Ishikawa (cell line): ENCODE measurements at regions not wholly inside any gene's neighbourhood (a gene's known extent, or its start where the extent isn't known, plus 50 kb on each side); places are given as distances from the start of the nearest gene placed in this dataset.

Experiments
- CEBPB ChIP-seq: IDR thresholded peaks from 2 replicates; pipeline ENCODE4 v1.6.1; 2012
- CREB1 ChIP-seq: IDR thresholded peaks from 2 replicates; pipeline ENCODE4 v1.6.1; 2012; ENCODE audit warnings: low read depth
- EGR1 ChIP-seq: IDR thresholded peaks from 2 replicates; pipeline ENCODE4 v1.6.1; 2012
- EP300 ChIP-seq: IDR thresholded peaks from 2 replicates; pipeline ENCODE4 v1.6.1; 2012; ENCODE audit warnings: borderline replicate concordance
- FOXM1 ChIP-seq: IDR thresholded peaks from 2 replicates; pipeline ENCODE4 v1.6.1; 2012; ENCODE audit warnings: low read depth, borderline replicate concordance
- NFIC ChIP-seq: IDR thresholded peaks from 2 replicates; pipeline ENCODE4 v1.6.1; 2012
- RAD21 ChIP-seq: IDR thresholded peaks from 2 replicates; pipeline ENCODE4 v1.6.1; 2012; ENCODE audit warnings: low read depth
- TAF1 ChIP-seq: IDR thresholded peaks from 2 replicates; pipeline ENCODE4 v1.6.1; 2012; ENCODE audit warnings: low read depth, mild to moderate bottlenecking
- TCF12 ChIP-seq: IDR thresholded peaks from 2 replicates; pipeline ENCODE4 v1.6.1; 2012; ENCODE audit warnings: low read depth
- TEAD4 ChIP-seq: IDR thresholded peaks from 2 replicates; pipeline ENCODE4 v1.6.1; 2012
- YY1 ChIP-seq: IDR thresholded peaks from 2 replicates; pipeline ENCODE4 v1.6.1; 2012; ENCODE audit warnings: low read depth
- ZBTB7A ChIP-seq: IDR thresholded peaks from 2 replicates; pipeline ENCODE4 v1.6.1; 2012; ENCODE audit warnings: low read depth
- TF ChIP-seq, protein P1 (sequence below): IDR thresholded peaks from 2 replicates; pipeline ENCODE4 v1.6.1; 2012
- TF ChIP-seq, protein P2 (sequence below): IDR thresholded peaks from 2 replicates; pipeline ENCODE4 v1.6.1; 2012; ENCODE audit warnings: low read depth, mild to moderate bottlenecking
- TF ChIP-seq, protein P3 (sequence below): IDR thresholded peaks from 2 replicates; pipeline ENCODE4 v1.6.1; 2012

DNA sequence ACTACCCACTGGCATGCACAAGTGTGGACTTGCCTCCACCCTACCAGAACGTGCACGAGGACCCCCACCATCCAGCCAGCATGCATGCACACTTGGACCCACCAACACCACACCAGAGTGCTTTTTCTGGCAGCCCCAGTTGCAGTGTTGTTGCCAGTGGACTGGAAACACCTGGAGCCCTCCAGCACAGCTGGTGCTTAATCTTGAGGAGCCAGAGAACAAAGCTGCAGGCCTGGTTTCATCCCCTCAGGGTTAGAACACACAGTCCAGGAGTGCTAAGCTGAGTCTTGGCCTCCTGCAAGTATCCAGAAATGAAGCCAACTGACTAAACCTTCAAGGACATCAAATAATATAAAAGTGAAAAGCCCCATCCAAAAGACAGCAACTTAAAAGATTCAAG is 888.0 kb downstream of the NTRK3 start:
- TF ChIP-seq EGR1 (no peak), ZBTB7A (no peak), TCF12 (no peak), EP300 (no peak), TEAD4 (no peak), YY1 (no peak), CREB1 (no peak), FOXM1 (no peak), TAF1 (no peak), CEBPB (no peak), RAD21 (no peak), NFIC (no peak)
- TF ChIP-seq, protein P1, sequence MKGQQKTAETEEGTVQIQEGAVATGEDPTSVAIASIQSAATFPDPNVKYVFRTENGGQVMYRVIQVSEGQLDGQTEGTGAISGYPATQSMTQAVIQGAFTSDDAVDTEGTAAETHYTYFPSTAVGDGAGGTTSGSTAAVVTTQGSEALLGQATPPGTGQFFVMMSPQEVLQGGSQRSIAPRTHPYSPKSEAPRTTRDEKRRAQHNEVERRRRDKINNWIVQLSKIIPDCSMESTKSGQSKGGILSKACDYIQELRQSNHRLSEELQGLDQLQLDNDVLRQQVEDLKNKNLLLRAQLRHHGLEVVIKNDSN, result no peak
- TF ChIP-seq, protein P2, sequence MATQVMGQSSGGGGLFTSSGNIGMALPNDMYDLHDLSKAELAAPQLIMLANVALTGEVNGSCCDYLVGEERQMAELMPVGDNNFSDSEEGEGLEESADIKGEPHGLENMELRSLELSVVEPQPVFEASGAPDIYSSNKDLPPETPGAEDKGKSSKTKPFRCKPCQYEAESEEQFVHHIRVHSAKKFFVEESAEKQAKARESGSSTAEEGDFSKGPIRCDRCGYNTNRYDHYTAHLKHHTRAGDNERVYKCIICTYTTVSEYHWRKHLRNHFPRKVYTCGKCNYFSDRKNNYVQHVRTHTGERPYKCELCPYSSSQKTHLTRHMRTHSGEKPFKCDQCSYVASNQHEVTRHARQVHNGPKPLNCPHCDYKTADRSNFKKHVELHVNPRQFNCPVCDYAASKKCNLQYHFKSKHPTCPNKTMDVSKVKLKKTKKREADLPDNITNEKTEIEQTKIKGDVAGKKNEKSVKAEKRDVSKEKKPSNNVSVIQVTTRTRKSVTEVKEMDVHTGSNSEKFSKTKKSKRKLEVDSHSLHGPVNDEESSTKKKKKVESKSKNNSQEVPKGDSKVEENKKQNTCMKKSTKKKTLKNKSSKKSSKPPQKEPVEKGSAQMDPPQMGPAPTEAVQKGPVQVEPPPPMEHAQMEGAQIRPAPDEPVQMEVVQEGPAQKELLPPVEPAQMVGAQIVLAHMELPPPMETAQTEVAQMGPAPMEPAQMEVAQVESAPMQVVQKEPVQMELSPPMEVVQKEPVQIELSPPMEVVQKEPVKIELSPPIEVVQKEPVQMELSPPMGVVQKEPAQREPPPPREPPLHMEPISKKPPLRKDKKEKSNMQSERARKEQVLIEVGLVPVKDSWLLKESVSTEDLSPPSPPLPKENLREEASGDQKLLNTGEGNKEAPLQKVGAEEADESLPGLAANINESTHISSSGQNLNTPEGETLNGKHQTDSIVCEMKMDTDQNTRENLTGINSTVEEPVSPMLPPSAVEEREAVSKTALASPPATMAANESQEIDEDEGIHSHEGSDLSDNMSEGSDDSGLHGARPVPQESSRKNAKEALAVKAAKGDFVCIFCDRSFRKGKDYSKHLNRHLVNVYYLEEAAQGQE, result no peak
- TF ChIP-seq, protein P3, sequence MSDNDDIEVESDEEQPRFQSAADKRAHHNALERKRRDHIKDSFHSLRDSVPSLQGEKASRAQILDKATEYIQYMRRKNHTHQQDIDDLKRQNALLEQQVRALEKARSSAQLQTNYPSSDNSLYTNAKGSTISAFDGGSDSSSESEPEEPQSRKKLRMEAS, result no peak

DNA sequence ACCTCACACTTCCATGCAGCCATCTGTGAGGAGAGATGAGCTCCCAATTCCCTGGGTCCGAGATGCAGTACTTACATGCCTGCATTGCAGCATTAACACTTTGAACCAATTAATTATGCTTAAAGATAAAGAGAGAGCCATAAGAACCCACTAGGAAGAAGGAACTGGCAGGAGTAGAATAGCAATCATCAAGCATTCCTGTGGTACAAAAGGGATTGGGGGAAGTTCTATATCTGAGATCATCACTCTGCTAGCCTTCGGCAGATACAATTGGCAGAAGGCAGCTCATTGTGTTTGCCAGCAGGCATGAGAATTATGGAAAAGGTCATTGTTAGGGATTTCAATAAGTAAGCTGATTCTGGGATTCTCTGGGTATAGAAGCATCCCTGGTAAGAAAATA is 891.4 kb downstream of the NTRK3 start:
- no peak for TF ChIP-seq NFIC
- TF ChIP-seq, protein P1, result no peak
- TF ChIP-seq RAD21, result no peak
- no peak for TF ChIP-seq ZBTB7A
- no peak for TF ChIP-seq FOXM1
- TF ChIP-seq EP300, result no peak
- TF ChIP-seq, protein P2, result no peak
- no peak for TF ChIP-seq CEBPB
- no peak for TF ChIP-seq TAF1
- no peak for TF ChIP-seq TEAD4
- no peak for TF ChIP-seq YY1
- TF ChIP-seq CREB1, result no peak

DNA sequence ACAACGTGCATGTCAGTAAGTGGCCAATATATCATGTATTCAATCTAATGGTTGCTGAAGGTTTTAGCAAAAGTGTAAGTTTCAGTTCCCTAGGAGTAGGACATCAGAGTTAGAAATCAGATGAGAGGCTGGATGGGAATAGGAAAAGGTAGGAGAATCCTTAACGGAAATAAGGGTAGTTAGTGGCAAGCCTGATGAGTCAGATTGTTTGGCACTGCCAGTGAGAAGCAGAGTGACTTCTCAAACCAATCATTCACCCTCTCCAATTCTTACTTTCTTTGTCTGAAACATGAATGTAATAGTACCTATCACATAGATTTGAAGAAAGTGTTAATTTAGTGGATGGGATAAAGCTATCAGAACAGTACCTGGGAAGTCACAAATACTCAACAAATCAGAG is 894.0 kb downstream of the NTRK3 start:
- TF ChIP-seq EP300 (no peak), TEAD4 (no peak), TAF1 (no peak), YY1 (no peak), RAD21 (no peak), EGR1 (no peak), CREB1 (no peak)
- TF ChIP-seq, protein P1, result no peak

DNA sequence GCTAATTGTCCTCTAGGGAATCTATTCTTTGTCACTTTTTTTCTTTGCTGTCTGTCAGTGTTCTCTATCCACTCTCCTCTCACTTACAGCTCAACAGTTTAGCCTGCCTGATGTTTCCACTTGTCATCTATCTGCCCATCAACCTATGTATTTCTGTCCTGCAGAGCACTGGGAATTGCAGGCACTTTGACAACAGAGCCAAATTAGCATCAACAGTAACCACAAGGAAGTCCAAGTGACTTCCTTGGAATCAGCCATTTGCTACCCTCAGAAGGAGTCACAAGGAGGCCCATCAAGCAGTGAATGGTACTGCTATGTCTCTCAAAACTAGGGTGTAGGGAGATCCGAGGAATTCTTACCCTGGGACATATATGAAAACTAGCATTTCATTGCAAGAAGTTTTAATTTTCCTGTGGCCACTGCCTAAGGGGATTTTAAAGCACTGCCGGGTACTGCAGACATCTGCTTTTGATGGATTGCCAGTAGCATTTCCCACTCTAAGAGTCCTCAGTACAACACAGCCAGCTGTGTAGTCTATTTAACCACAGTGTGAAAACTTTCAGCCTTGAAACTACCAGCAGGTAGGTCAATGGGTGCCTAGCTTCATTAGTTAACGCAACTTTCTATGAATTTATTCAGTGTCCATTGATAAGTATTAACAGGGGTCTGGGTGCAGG is 898.8 kb downstream of the NTRK3 start:
- no peak for TF ChIP-seq TCF12
- TF ChIP-seq TEAD4, result no peak
- TF ChIP-seq TAF1, result no peak
- TF ChIP-seq CEBPB, result no peak
- TF ChIP-seq EGR1, result no peak
- TF ChIP-seq EP300, result no peak
- TF ChIP-seq NFIC, result no peak
- TF ChIP-seq CREB1, result no peak
- TF ChIP-seq ZBTB7A, result no peak

DNA sequence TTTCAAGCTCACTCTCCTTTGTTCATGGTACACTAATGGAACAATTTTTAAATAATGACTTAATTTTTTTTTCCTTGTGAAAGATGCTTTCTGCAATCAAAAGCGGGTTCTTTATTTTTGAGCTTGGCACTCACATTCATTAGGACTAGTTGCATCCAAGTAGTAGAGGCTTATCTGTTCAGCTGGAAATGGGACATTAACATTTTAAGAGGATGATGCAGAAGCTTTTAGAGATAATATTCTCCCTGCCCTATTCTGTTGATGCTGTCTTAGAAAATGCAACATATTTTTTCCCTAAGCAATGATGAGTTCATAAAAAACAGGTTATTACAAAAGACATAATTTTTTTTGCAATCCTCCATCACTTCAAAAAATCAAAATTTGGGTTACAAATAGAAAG is 900.6 kb downstream of the NTRK3 start:
- TF ChIP-seq, protein P1, result no peak
- TF ChIP-seq NFIC (no peak), FOXM1 (no peak), TAF1 (no peak), TEAD4 (no peak), ZBTB7A (no peak), EP300 (no peak), RAD21 (no peak), EGR1 (no peak), TCF12 (no peak), CREB1 (no peak), CEBPB (no peak), YY1 (no peak)
- TF ChIP-seq, protein P2, result no peak
- TF ChIP-seq, protein P3, result no peak
